ENCODE measurements at regions not wholly inside any gene's neighbourhood (a gene's known extent, or its start where the extent isn't known, plus 50 kb on each side); places are given as distances from the start of the nearest gene placed in this dataset.

GRCh38 chr7:46034056-46034768 lies 113.1 kb upstream of the IGFBP3 start:
- Histone ChIP-seq H3K27me3 (ENCODE audit: control insufficient read depth, insufficient read depth, low read length) (no peaks in the 10 kb centered on the region), H3K4me3 (ENCODE audit: low read depth, low read length) (no peak overlapping the region), H3K36me3 (ENCODE audit: control insufficient read depth, insufficient read depth, low read length) (no peaks in the 10 kb centered on the region), H3K9me3 (ENCODE audit: control insufficient read depth, insufficient read depth, low read length) (no peaks in the 10 kb centered on the region), H3K4me1 (ENCODE audit: control insufficient read depth, insufficient read depth, low read length) (no peaks in the 10 kb centered on the region), H3K27ac (ENCODE audit: low read depth, low read length) (no peak overlapping the region)
- DNase-seq (ENCODE audit: low read depth in 4 of 6, low spot score in 6 of 6): no peak
- WGBS (ENCODE audit: insufficient coverage): 94% methylated on average over 2 of the region's 5 CpGs

DNA sequence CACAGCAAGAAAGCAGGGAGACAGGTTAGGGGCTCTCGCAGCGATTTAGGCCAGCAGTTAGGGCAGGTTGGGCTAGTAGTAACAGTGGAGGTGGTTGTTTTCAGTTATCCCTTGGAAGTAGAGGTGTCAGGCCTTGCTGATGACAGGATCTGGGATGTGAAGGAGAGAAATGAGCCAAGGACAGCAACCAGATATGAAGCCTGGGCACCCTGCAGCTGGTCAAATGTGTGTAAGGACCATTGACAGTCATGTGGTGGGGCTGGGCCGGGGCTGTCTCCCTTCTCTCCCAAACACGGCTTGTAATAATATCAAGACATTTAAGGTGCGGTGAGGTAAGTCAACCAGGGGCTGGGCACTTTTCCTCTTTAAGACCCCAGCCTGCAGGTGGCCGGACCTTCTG lies 112.5 kb upstream of the IGFBP3 start:
- WGBS (ENCODE audit: insufficient coverage): 94% methylated on average over 3 of the region's 6 CpGs
- Histone ChIP-seq H3K9me3 (ENCODE audit: control insufficient read depth, insufficient read depth, low read length) (no peaks in the 10 kb centered on the region), H3K4me3 (ENCODE audit: low read depth, low read length) (no peak overlapping the region), H3K4me1 (ENCODE audit: control insufficient read depth, insufficient read depth, low read length) (no peaks in the 10 kb centered on the region), H3K36me3 (ENCODE audit: control insufficient read depth, insufficient read depth, low read length) (no peaks in the 10 kb centered on the region), H3K27ac (ENCODE audit: low read depth, low read length) (no peak overlapping the region), H3K27me3 (ENCODE audit: control insufficient read depth, insufficient read depth, low read length) (no peaks in the 10 kb centered on the region)
- DNase-seq (ENCODE audit: low read depth in 4 of 6, low spot score in 6 of 6): no peak

DNA sequence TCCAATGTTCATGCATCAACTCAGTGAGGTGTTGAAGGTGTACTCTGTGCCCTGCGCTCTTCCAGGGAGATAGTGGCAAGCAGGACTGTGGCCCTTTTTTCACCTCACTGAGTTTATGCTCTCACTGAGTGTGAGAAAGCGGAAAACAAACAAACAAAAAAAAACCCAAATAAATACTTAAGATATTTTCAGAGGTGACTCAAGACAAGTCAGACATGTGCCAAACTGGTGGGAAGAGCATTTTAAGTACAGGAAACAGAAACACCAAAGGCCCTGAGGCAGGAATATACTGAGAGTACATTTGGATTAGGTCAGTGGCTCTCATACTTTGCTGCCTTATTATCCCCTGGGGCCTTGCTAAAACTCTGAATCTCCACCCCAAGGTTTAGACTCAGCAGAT lies 111.9 kb upstream of the IGFBP3 start:
- H3K27ac ChIP-seq (ENCODE audit: low read depth, low read length): no peak overlapping the region
- no peak for DNase-seq (ENCODE audit: low read depth in 4 of 6, low spot score in 6 of 6)
- H3K27me3 ChIP-seq (ENCODE audit: control insufficient read depth, insufficient read depth, low read length): no peaks in the 10 kb centered on the region
- H3K4me1 ChIP-seq (ENCODE audit: control insufficient read depth, insufficient read depth, low read length): no peaks in the 10 kb centered on the region
- no peak overlapping the region for H3K4me3 ChIP-seq (ENCODE audit: low read depth, low read length)
- H3K9me3 ChIP-seq (ENCODE audit: control insufficient read depth, insufficient read depth, low read length): no peaks in the 10 kb centered on the region
- no peaks in the 10 kb centered on the region for H3K36me3 ChIP-seq (ENCODE audit: control insufficient read depth, insufficient read depth, low read length)
- WGBS (ENCODE audit: insufficient coverage): no CpG with 5 or more reads among the region's 2 CpGs

- H3K36me3 ChIP-seq (ENCODE audit: control insufficient read depth, insufficient read depth, low read length): no peaks in the 10 kb centered on the region
- H3K4me3 ChIP-seq (ENCODE audit: low read depth, low read length): no peak overlapping the region
- WGBS (ENCODE audit: insufficient coverage): 91% methylated on average over 6 of the region's 6 CpGs
- DNase-seq (ENCODE audit: low read depth in 4 of 6, low spot score in 6 of 6): no peak
- no peaks in the 10 kb centered on the region for H3K4me1 ChIP-seq (ENCODE audit: control insufficient read depth, insufficient read depth, low read length)
- peaks cover 1% of the 10 kb centered on the region for H3K9me3 ChIP-seq (ENCODE audit: control insufficient read depth, insufficient read depth, low read length)
- no peaks in the 10 kb centered on the region for H3K27me3 ChIP-seq (ENCODE audit: control insufficient read depth, insufficient read depth, low read length)
- H3K27ac ChIP-seq (ENCODE audit: low read depth, low read length): no peak overlapping the region
Measured at GRCh38 chr7:46032353-46032752, 111.3 kb upstream of the IGFBP3 start.

DNA sequence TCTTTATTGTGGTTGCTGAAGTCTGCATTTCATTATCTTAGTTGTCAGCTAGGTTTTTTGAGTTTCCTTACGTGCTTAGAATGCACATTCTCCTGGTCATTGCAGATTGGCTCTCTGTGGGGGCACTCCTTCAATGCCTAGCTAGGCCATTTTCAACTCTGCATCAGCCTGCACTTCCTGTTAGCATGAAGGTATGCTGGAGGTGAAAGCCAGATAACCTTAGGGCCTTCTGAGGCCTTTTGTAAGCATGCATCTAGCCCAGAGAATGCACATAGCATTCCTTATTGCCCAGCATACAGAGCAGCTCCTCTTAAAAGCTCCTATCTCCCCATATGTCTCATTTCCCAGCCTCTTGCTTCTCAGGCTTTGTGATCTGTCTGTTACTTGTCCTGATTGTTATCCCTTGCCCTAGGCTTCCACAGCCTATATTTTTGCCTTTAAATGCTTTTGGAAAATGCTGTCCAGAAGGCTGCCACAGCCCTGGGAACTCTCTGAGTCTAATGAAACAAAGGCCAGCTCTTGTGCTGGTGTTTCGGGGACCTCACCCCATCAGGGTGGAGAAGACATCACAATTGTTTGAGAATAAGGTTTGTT lies 108.1 kb upstream of the IGFBP3 start:
- H3K27ac ChIP-seq (ENCODE audit: low read depth, low read length): no peak overlapping the region
- no peak overlapping the region for H3K4me3 ChIP-seq (ENCODE audit: low read depth, low read length)
- H3K27me3 ChIP-seq (ENCODE audit: control insufficient read depth, insufficient read depth, low read length): no peaks in the 10 kb centered on the region
- no peak for DNase-seq (ENCODE audit: low read depth in 4 of 6, low spot score in 6 of 6)
- peaks cover 1% of the 10 kb centered on the region for H3K9me3 ChIP-seq (ENCODE audit: control insufficient read depth, insufficient read depth, low read length)
- WGBS (ENCODE audit: insufficient coverage): 74% methylated on average over 2 of the region's 2 CpGs
- H3K4me1 ChIP-seq (ENCODE audit: control insufficient read depth, insufficient read depth, low read length): no peaks in the 10 kb centered on the region
- no peaks in the 10 kb centered on the region for H3K36me3 ChIP-seq (ENCODE audit: control insufficient read depth, insufficient read depth, low read length)

DNA sequence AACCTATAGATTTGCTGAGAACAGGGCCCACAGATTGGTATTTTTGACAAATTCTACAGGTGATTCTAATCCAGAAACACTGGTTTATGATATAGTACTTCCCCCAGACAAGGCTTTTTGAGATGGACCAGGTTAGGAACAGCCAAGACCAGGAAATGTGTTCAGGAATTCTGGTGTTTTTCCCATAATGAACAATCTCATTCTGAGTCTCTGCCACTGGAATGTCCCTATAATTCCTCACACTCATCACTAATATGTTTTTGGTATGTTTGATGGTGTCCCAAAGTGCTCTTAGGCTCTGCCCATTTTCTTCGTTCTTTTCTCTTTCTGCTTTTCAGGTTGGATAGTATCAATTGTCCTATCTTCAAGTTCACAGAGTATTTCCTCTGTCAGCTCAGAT lies 107.2 kb upstream of the IGFBP3 start:
- no peaks in the 10 kb centered on the region for H3K27me3 ChIP-seq (ENCODE audit: control insufficient read depth, insufficient read depth, low read length)
- no peak overlapping the region for H3K4me3 ChIP-seq (ENCODE audit: low read depth, low read length)
- H3K4me1 ChIP-seq (ENCODE audit: control insufficient read depth, insufficient read depth, low read length): no peaks in the 10 kb centered on the region
- WGBS (ENCODE audit: insufficient coverage): no CpG with 5 or more reads among the region's 1 CpG
- H3K36me3 ChIP-seq (ENCODE audit: control insufficient read depth, insufficient read depth, low read length): no peaks in the 10 kb centered on the region
- H3K9me3 ChIP-seq (ENCODE audit: control insufficient read depth, insufficient read depth, low read length): peaks cover 1% of the 10 kb centered on the region
- DNase-seq (ENCODE audit: low read depth in 4 of 6, low spot score in 6 of 6): no peak
- no peak overlapping the region for H3K27ac ChIP-seq (ENCODE audit: low read depth, low read length)

GRCh38 chr7:46026741-46027140 lies 105.7 kb upstream of the IGFBP3 start:
- Histone ChIP-seq H3K9me3 (ENCODE audit: control insufficient read depth, insufficient read depth, low read length) (peaks cover 1% of the 10 kb centered on the region), H3K27me3 (ENCODE audit: control insufficient read depth, insufficient read depth, low read length) (no peaks in the 10 kb centered on the region), H3K4me1 (ENCODE audit: control insufficient read depth, insufficient read depth, low read length) (no peaks in the 10 kb centered on the region), H3K36me3 (ENCODE audit: control insufficient read depth, insufficient read depth, low read length) (no peaks in the 10 kb centered on the region), H3K4me3 (ENCODE audit: low read depth, low read length) (no peak overlapping the region), H3K27ac (ENCODE audit: low read depth, low read length) (no peak overlapping the region)
- WGBS (ENCODE audit: insufficient coverage): 83% methylated on average over 1 of the region's 1 CpG
- no peak for DNase-seq (ENCODE audit: low read depth in 4 of 6, low spot score in 6 of 6)

DNA sequence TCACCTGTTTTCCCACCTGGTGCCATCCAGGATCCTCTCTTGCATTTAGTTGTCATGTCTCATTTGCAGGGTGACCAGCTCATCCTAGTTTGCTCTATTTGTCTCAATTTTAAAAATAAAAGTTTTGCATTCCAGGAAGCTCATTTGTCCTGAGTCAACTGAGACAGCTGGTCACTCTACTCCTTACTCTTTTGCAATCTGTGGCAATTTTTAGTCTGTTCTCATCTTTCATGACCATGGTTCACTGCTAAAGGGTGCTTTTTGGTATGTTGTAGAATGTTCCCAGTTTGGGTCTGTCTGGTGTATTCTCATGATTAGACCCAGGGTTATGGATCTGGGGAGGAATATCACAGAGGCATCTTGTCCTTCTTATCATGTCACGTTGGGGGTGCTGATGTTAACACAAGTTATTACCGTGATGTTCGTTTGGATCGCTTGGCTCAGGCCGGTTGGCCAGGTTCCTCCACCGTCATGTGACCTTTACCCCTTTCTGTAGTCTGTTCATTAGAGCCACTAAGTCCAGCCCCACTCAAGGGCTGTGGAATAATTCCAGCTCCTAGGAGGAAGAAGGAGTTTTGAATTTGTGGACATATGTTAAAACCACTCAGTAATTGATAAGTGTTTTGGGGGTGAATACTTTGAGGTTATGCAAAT lies 103.3 kb upstream of the IGFBP3 start:
- WGBS (ENCODE audit: insufficient coverage): 67% methylated on average over 1 of the region's 6 CpGs
- no peak overlapping the region for H3K27ac ChIP-seq (ENCODE audit: low read depth, low read length)
- H3K36me3 ChIP-seq (ENCODE audit: control insufficient read depth, insufficient read depth, low read length): no peaks in the 10 kb centered on the region

GRCh38 chr7:46022397-46022796 lies 101.3 kb upstream of the IGFBP3 start:
- H3K36me3 ChIP-seq (ENCODE audit: control insufficient read depth, insufficient read depth, low read length): no peaks in the 10 kb centered on the region
- no CpG with 5 or more reads among the region's 2 CpGs for WGBS (ENCODE audit: insufficient coverage)
- no peak for DNase-seq (ENCODE audit: low read depth in 4 of 6, low spot score in 6 of 6)
- no peak overlapping the region for H3K27ac ChIP-seq (ENCODE audit: low read depth, low read length)
- H3K4me3 ChIP-seq (ENCODE audit: low read depth, low read length): no peak overlapping the region
- no peaks in the 10 kb centered on the region for H3K9me3 ChIP-seq (ENCODE audit: control insufficient read depth, insufficient read depth, low read length)
- no peaks in the 10 kb centered on the region for H3K27me3 ChIP-seq (ENCODE audit: control insufficient read depth, insufficient read depth, low read length)
- no peaks in the 10 kb centered on the region for H3K4me1 ChIP-seq (ENCODE audit: control insufficient read depth, insufficient read depth, low read length)

More for the DNA sequence above, 103.3 kb upstream of the IGFBP3 start:
- no peak for DNase-seq (ENCODE audit: low read depth in 4 of 6, low spot score in 6 of 6)
- no peak overlapping the region for H3K4me3 ChIP-seq (ENCODE audit: low read depth, low read length)
- H3K9me3 ChIP-seq (ENCODE audit: control insufficient read depth, insufficient read depth, low read length): peaks cover 1% of the 10 kb centered on the region
- H3K27me3 ChIP-seq (ENCODE audit: control insufficient read depth, insufficient read depth, low read length): no peaks in the 10 kb centered on the region
- H3K4me1 ChIP-seq (ENCODE audit: control insufficient read depth, insufficient read depth, low read length): no peaks in the 10 kb centered on the region

Measured in spinal cord (tissue), 9 donors.